HG02943 (cell line): ENCODE measurements at regions not wholly inside any gene's neighbourhood (a gene's known extent, or its start where the extent isn't known, plus 50 kb on each side); places are given as distances from the start of the nearest gene placed in this dataset.
"Not testable (repeated sequence)": the region's sequence is repeated elsewhere in the genome, so short reads cannot be mapped to it uniquely, and the experiment has no call there.

ENCODE experiments used
- ATAC-seq: cut with Tn5 transposase; IDR thresholded peaks from one replicate; pipeline ENCODE4 v1.9.1; 2021; ENCODE audit warnings: mild to moderate bottlenecking, low read depth, moderate library complexity; ENCODE audit not compliant: unreplicated experiment

GRCh38 chr13:107712145-107712860 lies 503.0 kb downstream of the LIG4 start:
- ATAC-seq = no peak

- ATAC-seq = no peak
Measured at GRCh38 chr13:107690181-107690580, 525.2 kb downstream of the LIG4 start.

GRCh38 chr13:107685876-107686275 lies 529.5 kb downstream of the LIG4 start:
- ATAC-seq = no peak

- no peak for ATAC-seq
Measured at GRCh38 chr13:107681600-107681999, 533.7 kb downstream of the LIG4 start.

GRCh38 chr13:107680115-107680514 lies 535.2 kb downstream of the LIG4 start:
- ATAC-seq = no peak

- no peak for ATAC-seq
Measured at GRCh38 chr13:107678075-107678689, 537.2 kb downstream of the LIG4 start.

GRCh38 chr13:107675847-107676550 lies 539.3 kb downstream of the LIG4 start:
- ATAC-seq = no peak

- ATAC-seq = no peak
Measured at GRCh38 chr13:107669391-107669993, 545.8 kb downstream of the LIG4 start.

GRCh38 chr13:107665926-107666458 lies 549.3 kb downstream of the LIG4 start:
- ATAC-seq = no peak

GRCh38 chr13:107650081-107650701 lies 565.1 kb downstream of the LIG4 start:
- no peak for ATAC-seq

- no peak for ATAC-seq
Measured at GRCh38 chr13:107649079-107649478, 566.3 kb downstream of the LIG4 start.

- no peak for ATAC-seq
Measured at GRCh38 chr13:107644136-107644535, 571.2 kb downstream of the LIG4 start.

- ATAC-seq = no peak
Measured at GRCh38 chr13:107643615-107644014, 571.7 kb downstream of the LIG4 start.

- ATAC-seq = no peak
Measured at GRCh38 chr13:107642831-107643230, 572.5 kb downstream of the LIG4 start.

GRCh38 chr13:107641574-107641973 lies 573.8 kb downstream of the LIG4 start:
- no peak for ATAC-seq

- ATAC-seq = no peak
Measured at GRCh38 chr13:107625648-107626047, 589.7 kb downstream of the LIG4 start.

- no peak for ATAC-seq
Measured at GRCh38 chr13:107617527-107617926, 597.8 kb downstream of the LIG4 start.

GRCh38 chr13:107612376-107612775 lies 603.0 kb downstream of the LIG4 start:
- ATAC-seq = no peak

- no peak for ATAC-seq
Measured at GRCh38 chr13:107608736-107609135, 606.6 kb downstream of the LIG4 start.

- no peak for ATAC-seq
Measured at GRCh38 chr13:107600971-107601370, 614.4 kb downstream of the LIG4 start.

- ATAC-seq = not testable (repeated sequence)
Measured at GRCh38 chr13:107596306-107596705, 619.0 kb downstream of the LIG4 start.
